Fibroblast of skin of left quadriceps (primary cell): ENCODE measurements at regions not wholly inside any gene's neighbourhood (a gene's known extent, or its start where the extent isn't known, plus 50 kb on each side); places are given as distances from the start of the nearest gene placed in this dataset.
"Not testable (repeated sequence)": the region's sequence is repeated elsewhere in the genome, so short reads cannot be mapped to it uniquely, and the experiment has no call there.

Experiments used
- DNase-seq, 2 experiments: peaks; one replicate each; pipeline ENCODE4 v3.0.0-alpha.2; 2013; ENCODE audit warnings: low read depth in 2 of 2

- DNase-seq = no peak
Measured at GRCh38 chr21:21997390-21998333, 999.5 kb downstream of the NCAM2 start.

GRCh38 chr21:22019766-22020165 is 1021.6 kb downstream of the NCAM2 start:
- DNase-seq = peak in 1 of 2 experiments; percentile 1

- DNase-seq = no peak
Measured at GRCh38 chr21:22020221-22020620, 1022.0 kb downstream of the NCAM2 start.

GRCh38 chr21:22023896-22024295 is 1025.7 kb downstream of the NCAM2 start:
- DNase-seq = not testable (repeated sequence)

- DNase-seq = no peak
Measured at GRCh38 chr21:22044431-22044830, 1046.2 kb downstream of the NCAM2 start.

- no peak for DNase-seq
Measured at GRCh38 chr21:22046576-22046975, 1048.4 kb downstream of the NCAM2 start.

- no peak for DNase-seq
Measured at GRCh38 chr21:22056904-22057303, 1058.7 kb downstream of the NCAM2 start.

GRCh38 chr21:22062472-22063139 is 1064.4 kb downstream of the NCAM2 start:
- DNase-seq = no peak

GRCh38 chr21:22063140-22063539 is 1064.9 kb downstream of the NCAM2 start:
- no peak for DNase-seq

- no peak for DNase-seq
Measured at GRCh38 chr21:22076471-22076870, 1078.3 kb downstream of the NCAM2 start.

GRCh38 chr21:22083899-22084298 is 1085.7 kb downstream of the NCAM2 start:
- DNase-seq = no peak

- DNase-seq = no peak
Measured at GRCh38 chr21:22096314-22096713, 1098.1 kb downstream of the NCAM2 start.

GRCh38 chr21:22106720-22107410 is 1108.7 kb downstream of the NCAM2 start:
- DNase-seq = no peak

GRCh38 chr21:22115746-22116145 is 1117.5 kb downstream of the NCAM2 start:
- DNase-seq = no peak

GRCh38 chr21:22120616-22121266 is 1122.5 kb downstream of the NCAM2 start:
- DNase-seq = no peak

GRCh38 chr21:22125581-22125980 is 1127.4 kb downstream of the NCAM2 start:
- DNase-seq = no peak

GRCh38 chr21:22128671-22129070 is 1130.5 kb downstream of the NCAM2 start:
- DNase-seq = no peak

GRCh38 chr21:22132358-22133071 is 1134.3 kb downstream of the NCAM2 start:
- no peak for DNase-seq

- no peak for DNase-seq
Measured at GRCh38 chr21:22136740-22137139, 1138.5 kb downstream of the NCAM2 start.

GRCh38 chr21:22138297-22139016 is 1140.2 kb downstream of the NCAM2 start:
- DNase-seq = no peak

GRCh38 chr21:22145545-22145944 is 1147.3 kb downstream of the NCAM2 start:
- DNase-seq = no peak
